IPS-20b (cell line): ENCODE measurements at regions not wholly inside any gene's neighbourhood (a gene's known extent, or its start where the extent isn't known, plus 50 kb on each side); places are given as distances from the start of the nearest gene placed in this dataset.
"Not testable (repeated sequence)": the region's sequence is repeated elsewhere in the genome, so short reads cannot be mapped to it uniquely, and the experiment has no call there.

Experiments
- H3K27ac ChIP-seq: one replicate; pipeline ENCODE4 v1.5.1; 2013; ENCODE audit warnings: low read length
- H3K27me3 ChIP-seq: 2 replicates; pipeline ENCODE4 v1.6.1; 2013; ENCODE audit warnings: mild to moderate bottlenecking, low read length, inconsistent platforms; ENCODE audit not compliant: insufficient read depth
- H3K36me3 ChIP-seq: 2 replicates; pipeline ENCODE4 v1.6.1; 2013; ENCODE audit warnings: low read depth, mild to moderate bottlenecking, inconsistent platforms, low read length, moderate library complexity; ENCODE audit not compliant: insufficient read depth
- H3K4me1 ChIP-seq: 2 replicates; pipeline ENCODE4 v1.6.1; 2013; ENCODE audit warnings: mild to moderate bottlenecking, control low read depth, inconsistent platforms, low read length, moderate library complexity; ENCODE audit not compliant: insufficient read depth
- H3K4me3 ChIP-seq: 2 replicates; pipeline ENCODE4 v1.5.1; 2013; ENCODE audit warnings: mild to moderate bottlenecking, low read length, inconsistent platforms
- H3K9ac ChIP-seq: 2 replicates; pipeline ENCODE4 v1.6.1; 2013; ENCODE audit warnings: low read depth, mild to moderate bottlenecking, inconsistent platforms, low read length, moderate library complexity
- H3K9me3 ChIP-seq: 2 replicates; pipeline ENCODE4 v1.6.1; 2013; ENCODE audit warnings: mild to moderate bottlenecking, low read depth, low read length, inconsistent platforms; ENCODE audit not compliant: insufficient read depth

- Histone ChIP-seq H3K36me3 (no peaks in the 10 kb centered on the region), H3K4me3 (no peak overlapping the region), H3K9me3 (no peaks in the 10 kb centered on the region), H3K9ac (no peak overlapping the region), H3K27me3 (no peaks in the 10 kb centered on the region), H3K27ac (no peak overlapping the region), H3K4me1 (no peaks in the 10 kb centered on the region; the same call in 1 of the 2 replicates)
Observed at GRCh38 chr20:47927944-47928343, 142.7 kb upstream of the SULF2 start.

GRCh38 chr20:47927385-47927851 lies 142.1 kb upstream of the SULF2 start:
- Histone ChIP-seq H3K27me3 (no peaks in the 10 kb centered on the region), H3K4me1 (no peaks in the 10 kb centered on the region; the same call in 1 of the 2 replicates), H3K9ac (no peak overlapping the region), H3K9me3 (no peaks in the 10 kb centered on the region), H3K36me3 (no peaks in the 10 kb centered on the region), H3K4me3 (no peak overlapping the region), H3K27ac (no peak overlapping the region)

- H3K4me3 ChIP-seq, result no peak overlapping the region
- no peaks in the 10 kb centered on the region; the same call in 1 of the 2 replicates for H3K4me1 ChIP-seq
Observed at GRCh38 chr20:47926731-47927130, 141.4 kb upstream of the SULF2 start.

GRCh38 chr20:47925593-47925992 lies 140.3 kb upstream of the SULF2 start:
- Histone ChIP-seq H3K36me3 (no peaks in the 10 kb centered on the region), H3K4me1 (no peaks in the 10 kb centered on the region; the same call in 1 of the 2 replicates), H3K27me3 (no peaks in the 10 kb centered on the region), H3K27ac (no peak overlapping the region), H3K9ac (no peak overlapping the region), H3K9me3 (no peaks in the 10 kb centered on the region), H3K4me3 (no peak overlapping the region)

More at GRCh38 chr20:47926731-47927130, 141.4 kb upstream of the SULF2 start:
- Histone ChIP-seq H3K9me3 (no peaks in the 10 kb centered on the region), H3K27ac (no peak overlapping the region), H3K27me3 (no peaks in the 10 kb centered on the region), H3K9ac (no peak overlapping the region), H3K36me3 (no peaks in the 10 kb centered on the region)

GRCh38 chr20:47922269-47922668 lies 137.0 kb upstream of the SULF2 start:
- Histone ChIP-seq H3K36me3 (no peaks in the 10 kb centered on the region), H3K27ac (no peak overlapping the region), H3K9me3 (peaks cover 13% of the 10 kb centered on the region), H3K9ac (no peak overlapping the region), H3K4me3 (no peak overlapping the region), H3K4me1 (no peaks in the 10 kb centered on the region), H3K27me3 (no peaks in the 10 kb centered on the region)

GRCh38 chr20:47921829-47922228 lies 136.5 kb upstream of the SULF2 start:
- not testable (repeated sequence) for H3K4me3 ChIP-seq, H3K36me3 ChIP-seq, H3K9ac ChIP-seq, H3K27me3 ChIP-seq, H3K27ac ChIP-seq, H3K4me1 ChIP-seq
- peaks cover 17% of the 10 kb centered on the region for H3K9me3 ChIP-seq

- Histone ChIP-seq H3K36me3 (no peaks in the 10 kb centered on the region), H3K4me1 (no peaks in the 10 kb centered on the region), H3K9me3 (peaks cover 22% of the 10 kb centered on the region), H3K4me3 (no peak overlapping the region), H3K27me3 (no peaks in the 10 kb centered on the region), H3K27ac (no peak overlapping the region), H3K9ac (no peak overlapping the region)
Observed at GRCh38 chr20:47921408-47921807, 136.1 kb upstream of the SULF2 start.

GRCh38 chr20:47917549-47918070 lies 132.3 kb upstream of the SULF2 start:
- Histone ChIP-seq H3K36me3 (no peaks in the 10 kb centered on the region), H3K9ac (no peak overlapping the region), H3K9me3 (peaks cover 22% of the 10 kb centered on the region), H3K4me3 (no peak overlapping the region), H3K4me1 (no peaks in the 10 kb centered on the region), H3K27me3 (no peaks in the 10 kb centered on the region), H3K27ac (no peak overlapping the region)

- H3K9me3 ChIP-seq, result peaks cover 22% of the 10 kb centered on the region
- no peak overlapping the region for H3K9ac ChIP-seq
- no peak overlapping the region for H3K4me3 ChIP-seq
- H3K4me1 ChIP-seq, result peaks cover 4% of the 10 kb centered on the region; the same call in 1 of the 2 replicates
- no peak overlapping the region for H3K27ac ChIP-seq
- H3K36me3 ChIP-seq, result no peaks in the 10 kb centered on the region
- H3K27me3 ChIP-seq, result no peaks in the 10 kb centered on the region
Observed at GRCh38 chr20:47915495-47915894, 130.2 kb upstream of the SULF2 start.

- H3K4me3 ChIP-seq, result no peak overlapping the region
- H3K9me3 ChIP-seq, result peaks cover 22% of the 10 kb centered on the region
- no peak overlapping the region for H3K27ac ChIP-seq
- no peaks in the 10 kb centered on the region for H3K36me3 ChIP-seq
- H3K27me3 ChIP-seq, result no peaks in the 10 kb centered on the region
- no peak overlapping the region for H3K9ac ChIP-seq
- H3K4me1 ChIP-seq, result peaks cover 4% of the 10 kb centered on the region; the same call in 1 of the 2 replicates
Observed at GRCh38 chr20:47914792-47915191, 129.5 kb upstream of the SULF2 start.

GRCh38 chr20:47912786-47913501 lies 127.7 kb upstream of the SULF2 start:
- not testable (repeated sequence) for H3K9ac ChIP-seq, H3K4me1 ChIP-seq, H3K36me3 ChIP-seq, H3K27me3 ChIP-seq, H3K4me3 ChIP-seq, H3K27ac ChIP-seq
- H3K9me3 ChIP-seq, result peaks cover 16% of the 10 kb centered on the region; the same call in 1 of the 2 replicates

- not testable (repeated sequence) for H3K27me3 ChIP-seq, H3K27ac ChIP-seq, H3K36me3 ChIP-seq, H3K9ac ChIP-seq, H3K4me1 ChIP-seq, H3K9me3 ChIP-seq, H3K4me3 ChIP-seq
Observed at GRCh38 chr20:47912165-47912564, 126.9 kb upstream of the SULF2 start.
